Right renal cortex interstitium (tissue), 3 donors: ENCODE measurements at regions not wholly inside any gene's neighbourhood (a gene's known extent, or its start where the extent isn't known, plus 50 kb on each side); places are given as distances from the start of the nearest gene placed in this dataset.

Source experiments
- DNase-seq, 3 donors: peaks; one replicate each; pipeline ENCODE4 v3.0.0-alpha.2; 2013; ENCODE audit warnings: low read depth in 3 of 3, low spot score in 2 of 3

DNA sequence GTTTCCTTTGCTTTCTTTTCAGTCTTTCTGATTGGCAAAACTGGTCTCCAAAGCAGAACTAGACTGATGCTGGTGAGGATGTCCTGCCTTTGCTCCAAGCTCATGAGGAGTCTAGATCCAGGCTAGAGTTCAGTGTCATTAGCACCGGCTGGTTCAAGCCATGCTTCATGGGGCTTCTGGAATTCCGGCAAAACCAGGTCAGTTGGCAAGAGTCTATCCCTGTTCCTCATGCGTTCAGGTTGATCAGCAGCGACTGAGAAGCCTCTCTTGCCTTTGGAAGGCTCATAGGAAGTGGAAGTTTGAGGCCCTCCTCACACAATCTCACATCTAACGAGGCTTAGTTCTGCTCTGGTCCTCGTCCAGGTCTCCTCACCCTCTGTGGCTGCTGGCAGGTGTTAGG, 194.3 kb downstream of the HS3ST3A1 start:
- DNase-seq: no peak

DNA sequence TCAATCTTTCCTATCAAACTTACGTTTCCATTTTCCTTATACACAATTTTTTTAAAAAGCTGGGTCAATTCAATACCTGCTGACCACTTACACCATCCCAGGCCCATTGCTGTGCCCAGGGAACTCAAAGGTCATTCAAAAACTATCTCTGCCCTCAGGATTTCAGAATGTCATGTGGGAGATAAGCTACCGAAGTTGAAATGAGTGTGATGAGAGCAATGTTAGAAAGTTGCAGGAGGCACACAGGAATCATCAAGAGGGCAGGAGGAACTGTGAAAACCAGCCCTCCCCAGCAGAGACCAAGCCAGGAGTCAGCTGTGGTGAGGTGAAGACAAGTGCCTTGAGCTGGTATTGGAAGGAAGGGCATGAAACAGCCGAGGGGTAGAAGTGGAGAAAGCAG, 195.9 kb downstream of the HS3ST3A1 start:
- no peak for DNase-seq

DNA sequence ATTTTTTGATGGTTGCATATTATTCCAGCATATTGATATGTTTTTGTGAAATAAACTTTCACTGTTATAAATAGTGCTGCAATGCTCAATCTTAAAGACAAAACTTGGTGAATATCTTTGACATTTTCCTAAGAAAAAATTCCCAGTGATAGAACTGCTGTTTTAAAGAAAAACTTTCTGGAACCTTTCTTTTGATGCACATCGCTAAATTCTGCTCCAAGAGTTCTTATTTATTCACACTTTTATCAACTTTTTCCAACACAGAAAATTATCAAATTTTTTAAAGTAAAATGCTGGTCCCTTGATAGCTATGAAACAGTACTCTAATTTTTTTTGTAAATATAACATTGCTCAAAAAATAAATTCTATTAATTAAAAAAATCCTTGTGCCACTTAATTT, 196.6 kb downstream of the HS3ST3A1 start:
- no peak for DNase-seq

DNA sequence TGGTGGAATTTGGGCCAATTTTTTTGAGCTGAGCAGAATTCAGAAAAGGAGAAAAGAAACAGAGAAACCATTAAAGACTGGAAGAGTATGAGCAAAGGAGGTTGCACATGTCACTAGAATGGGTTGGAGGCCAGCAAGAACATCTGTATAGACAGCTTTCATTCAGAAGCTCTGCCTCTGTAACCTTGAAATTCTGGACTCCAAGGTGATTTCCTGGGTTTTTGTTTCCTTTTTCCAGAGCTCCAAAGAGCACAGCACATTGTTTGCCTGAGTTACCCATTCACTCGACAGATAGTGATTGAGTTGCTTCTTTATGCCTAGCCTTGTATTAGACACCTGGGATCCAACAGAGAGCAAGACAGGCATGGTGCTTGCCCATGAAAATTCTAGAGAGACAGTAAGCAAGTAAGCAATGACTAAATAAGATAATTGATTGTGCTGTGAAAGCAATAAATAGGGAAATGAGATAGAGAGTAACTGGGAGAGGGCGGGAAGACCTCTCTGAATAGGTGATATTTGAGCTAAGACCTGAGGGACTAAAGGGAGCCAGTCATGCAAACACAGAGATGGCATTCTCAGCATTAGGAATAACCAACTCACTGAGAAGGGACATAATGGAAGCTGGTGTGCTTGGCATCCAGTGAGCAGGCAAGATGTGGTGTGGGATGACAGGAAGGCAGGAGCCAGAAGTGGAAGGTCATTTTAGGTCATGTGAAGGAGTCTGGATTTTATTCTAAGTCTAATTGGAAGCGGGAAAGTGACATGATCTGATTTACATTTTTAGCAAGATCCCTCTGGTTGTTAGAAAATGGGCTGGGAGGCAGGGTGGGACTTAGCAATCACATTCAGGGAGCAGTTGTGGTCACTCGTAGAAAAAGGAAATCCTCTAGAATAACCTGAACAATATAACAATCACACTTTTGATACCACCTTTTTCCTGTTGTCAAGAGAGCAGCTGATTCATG, 197.5 kb downstream of the HS3ST3A1 start:
- no peak for DNase-seq

DNA sequence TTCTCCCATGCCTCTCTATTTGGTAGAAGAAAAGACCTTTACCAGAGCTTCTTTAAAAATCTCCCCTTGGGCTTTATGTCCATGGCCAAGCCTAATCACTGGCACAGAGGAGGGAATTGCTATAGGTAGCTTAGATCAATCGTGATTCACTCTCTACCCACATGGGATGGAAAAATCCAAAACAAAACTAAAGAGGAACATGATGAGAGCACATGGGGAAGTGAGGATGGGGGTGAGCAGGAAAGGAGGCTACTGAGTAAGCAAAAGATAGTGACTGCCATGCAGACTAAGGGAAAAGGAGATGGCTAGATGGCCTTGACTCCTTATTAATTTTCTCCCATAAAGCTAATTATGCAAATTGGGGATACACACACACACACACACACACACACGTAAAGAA, 201.2 kb downstream of the HS3ST3A1 start:
- DNase-seq: no peak

DNA sequence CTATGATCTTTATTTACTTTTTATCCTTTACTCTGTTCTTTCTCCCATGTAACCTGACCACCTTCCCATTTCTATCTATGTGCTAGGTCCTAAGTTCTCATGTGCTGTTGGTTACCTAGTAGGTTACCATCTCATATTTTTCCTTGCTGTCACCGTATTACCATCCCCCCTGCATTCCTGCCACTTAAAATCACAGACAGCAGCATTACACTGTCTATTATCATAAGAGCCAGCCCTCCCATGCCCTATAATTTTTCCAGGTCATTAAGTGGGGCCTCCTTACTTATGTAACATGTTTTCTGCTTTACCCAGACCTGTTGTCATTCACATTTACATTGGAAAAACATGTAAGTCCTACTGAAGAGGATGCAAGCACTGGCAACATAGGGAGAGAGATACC, 202.9 kb downstream of the HS3ST3A1 start:
- DNase-seq: no peak

DNA sequence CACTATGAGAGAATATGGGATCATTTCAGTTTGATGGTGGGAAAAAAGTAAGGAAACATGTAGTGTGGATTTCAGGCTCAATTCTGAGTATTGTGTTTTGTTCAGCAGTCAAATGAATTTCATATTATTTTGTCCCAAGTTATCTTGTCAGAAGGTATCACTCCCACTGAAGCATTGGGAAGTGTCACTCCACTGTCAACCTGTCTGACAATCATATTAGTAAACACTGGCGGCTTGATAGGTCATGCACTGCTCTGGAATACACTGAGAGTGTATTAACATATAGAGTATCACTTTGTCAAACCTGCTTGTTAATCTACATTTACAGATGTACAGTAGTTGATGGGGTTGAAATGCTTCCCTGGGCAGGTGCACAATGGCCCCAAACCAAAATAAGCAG, 203.6 kb downstream of the HS3ST3A1 start:
- no peak for DNase-seq

DNA sequence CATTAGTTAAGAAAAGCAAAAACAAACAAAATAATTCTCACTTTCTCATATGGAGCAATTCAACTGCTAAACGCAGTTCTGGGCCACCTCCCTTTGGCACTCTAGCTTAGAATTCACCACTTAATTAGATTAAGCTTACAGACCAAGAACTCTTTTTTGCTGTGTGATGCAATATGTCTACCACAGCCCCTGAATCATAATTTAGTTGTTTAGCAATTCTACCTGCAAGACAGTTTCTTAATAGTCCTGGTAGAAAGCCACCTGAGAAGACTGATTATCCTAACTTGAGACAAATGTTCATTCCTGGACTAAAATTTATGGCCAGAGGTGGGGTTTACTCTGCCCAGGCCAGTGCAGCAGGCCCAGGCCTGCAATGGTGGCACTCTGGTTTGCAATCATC, 205.9 kb downstream of the HS3ST3A1 start:
- DNase-seq: no peak

DNA sequence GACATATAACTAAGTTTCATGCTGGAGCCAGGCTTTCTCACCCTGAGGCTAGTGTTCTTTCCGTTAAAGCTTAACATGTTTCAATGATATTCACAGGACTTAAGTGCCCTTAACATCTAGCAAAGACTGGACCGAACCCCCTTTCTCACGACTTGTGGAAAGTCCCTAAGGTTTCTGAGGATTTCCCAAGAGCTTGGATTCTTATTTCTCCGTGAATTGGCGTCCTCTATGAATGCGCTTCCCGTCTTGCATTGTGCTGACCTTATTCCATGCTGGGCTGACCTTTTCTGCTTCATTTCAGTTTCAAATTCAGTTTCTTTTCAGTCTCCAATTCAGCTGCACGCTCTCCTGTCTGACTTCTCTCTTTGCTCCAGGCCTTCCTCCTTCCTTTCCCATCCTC, 206.4 kb downstream of the HS3ST3A1 start:
- no peak for DNase-seq

DNA sequence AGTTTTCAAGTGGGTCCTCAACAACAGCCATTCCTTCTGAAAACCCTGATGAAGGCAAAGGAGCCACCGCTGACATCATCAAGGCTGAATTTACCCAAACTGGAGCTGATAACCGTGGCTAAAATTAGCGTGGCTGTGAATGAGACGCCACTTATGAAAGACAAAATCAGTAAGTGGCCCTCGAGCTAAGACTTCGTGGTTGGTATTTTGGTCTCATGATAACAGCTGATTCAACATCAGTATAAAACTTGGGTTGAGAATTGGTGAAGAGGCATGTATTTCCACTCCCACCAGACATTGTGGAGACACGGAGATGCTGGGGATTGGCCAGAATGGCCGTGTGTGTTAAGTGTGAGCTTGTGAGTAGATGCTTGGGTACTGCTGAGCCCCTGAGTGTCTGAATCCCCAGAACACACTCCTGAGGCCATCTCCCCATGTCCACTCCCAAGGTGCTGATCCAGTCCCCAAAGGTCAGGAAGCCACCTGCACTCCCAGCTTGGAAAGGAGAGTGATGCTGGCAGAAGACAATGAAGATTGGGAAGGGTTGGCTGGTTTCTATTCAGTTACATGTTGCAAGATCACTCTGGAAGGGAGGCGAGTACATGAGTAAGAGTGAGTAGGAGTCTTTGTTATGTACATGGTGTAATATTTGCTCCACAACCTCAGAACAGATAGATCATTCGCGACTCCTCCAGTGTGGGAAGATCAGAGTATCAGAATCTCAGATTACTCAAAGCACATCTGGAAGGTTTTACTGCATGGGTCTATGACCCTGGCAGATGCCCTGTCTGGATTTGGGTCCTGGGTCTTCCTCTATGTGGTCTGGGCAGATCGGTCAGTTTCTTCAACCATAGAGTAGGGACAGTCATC, 207.7 kb downstream of the HS3ST3A1 start:
- no peak for DNase-seq

DNA sequence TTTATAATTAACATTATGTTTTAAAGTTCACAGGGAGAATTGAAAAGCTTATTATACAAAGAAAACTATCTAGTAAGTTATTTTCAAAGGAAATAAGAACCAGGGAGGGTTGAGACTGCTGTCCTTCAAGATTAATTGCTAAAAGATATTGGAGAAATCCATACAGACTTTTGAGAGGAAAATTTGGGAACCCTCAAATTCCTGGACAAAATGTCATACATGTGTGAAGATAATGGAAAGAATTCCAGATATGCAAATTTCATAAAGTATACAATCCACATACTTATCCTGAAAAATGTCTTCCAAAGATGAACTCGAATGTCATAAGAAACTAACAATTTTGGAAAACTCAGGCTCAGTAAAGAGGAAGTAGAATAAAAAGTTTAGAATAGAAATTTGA, 213.8 kb downstream of the HS3ST3A1 start:
- DNase-seq: no peak

DNA sequence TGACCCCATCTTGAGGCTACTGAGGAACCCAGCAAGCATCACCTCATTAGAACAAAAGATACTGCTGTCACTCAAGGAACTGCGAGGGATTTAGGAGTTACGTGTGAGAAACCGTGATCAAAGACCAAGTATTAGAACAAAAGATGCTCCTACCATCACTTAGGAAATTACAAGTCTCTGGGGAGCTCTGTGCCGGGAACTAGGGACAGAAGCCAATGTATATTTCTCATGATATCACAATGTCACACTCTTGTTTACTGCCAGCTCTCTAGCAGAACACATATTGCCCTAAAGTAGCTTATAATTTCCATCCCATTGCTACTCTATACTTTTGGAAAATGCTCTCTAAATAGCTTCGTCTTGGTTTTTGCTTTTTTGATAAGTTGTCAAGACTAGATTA, 214.5 kb downstream of the HS3ST3A1 start:
- no peak for DNase-seq

DNA sequence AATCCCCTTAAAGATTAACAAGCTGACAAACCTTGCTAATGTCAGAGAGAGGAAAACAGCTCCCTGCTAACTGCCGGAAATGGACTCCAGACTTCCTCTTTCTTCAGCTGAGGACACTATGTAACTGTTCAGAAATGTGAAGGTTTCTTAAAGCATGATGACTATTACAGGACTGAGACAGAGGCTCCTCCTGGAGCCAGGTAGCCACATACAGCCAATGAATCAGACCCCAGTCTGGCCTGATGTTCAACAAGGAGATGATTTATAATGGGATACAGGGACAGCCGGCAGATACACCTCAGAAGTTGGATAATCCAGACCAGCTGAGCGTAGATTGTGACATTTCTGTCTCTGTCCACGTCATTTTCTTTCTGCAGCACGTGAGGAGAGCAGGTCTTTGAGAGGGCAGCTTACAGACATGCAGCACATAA, 216.2 kb downstream of the HS3ST3A1 start:
- no peak for DNase-seq

DNA sequence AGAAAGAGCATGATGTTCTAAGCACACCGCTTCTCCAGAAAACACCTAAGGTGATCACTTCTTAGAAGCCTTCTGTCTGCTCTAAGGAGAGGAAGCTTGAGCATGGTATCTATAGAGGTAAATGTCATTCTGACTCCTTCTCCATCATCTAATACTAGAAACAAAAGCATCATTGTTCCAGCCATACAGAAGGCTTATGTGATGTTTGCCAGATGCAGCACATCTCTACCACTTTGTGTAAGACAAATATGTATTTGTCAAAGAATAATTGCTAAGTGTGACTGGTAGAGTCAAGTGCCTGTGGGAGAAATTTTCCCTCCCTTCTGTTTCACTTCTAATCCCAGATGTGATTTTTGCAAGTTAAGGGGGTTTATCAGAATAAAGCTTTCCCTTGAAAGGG, 217.1 kb downstream of the HS3ST3A1 start:
- no peak for DNase-seq

DNA sequence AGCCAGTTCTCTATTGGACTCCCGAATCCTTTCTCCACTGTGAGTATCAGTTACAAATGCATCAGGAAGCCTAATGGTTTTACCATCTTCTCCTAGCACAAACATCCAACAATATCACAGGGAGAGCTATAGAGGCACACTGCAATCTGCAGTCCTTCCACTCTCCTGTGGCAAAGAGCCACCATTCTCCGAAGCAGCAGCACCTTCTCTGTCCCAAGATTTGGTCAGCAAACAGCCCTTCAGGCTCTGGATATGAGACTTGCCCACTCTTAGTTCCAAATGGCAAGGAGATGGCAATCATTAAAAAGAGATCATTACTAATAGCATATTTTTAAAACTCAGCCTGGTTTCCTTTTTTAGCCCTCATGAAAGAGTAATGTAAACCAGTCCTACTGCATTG, 223.4 kb downstream of the HS3ST3A1 start:
- no peak for DNase-seq

DNA sequence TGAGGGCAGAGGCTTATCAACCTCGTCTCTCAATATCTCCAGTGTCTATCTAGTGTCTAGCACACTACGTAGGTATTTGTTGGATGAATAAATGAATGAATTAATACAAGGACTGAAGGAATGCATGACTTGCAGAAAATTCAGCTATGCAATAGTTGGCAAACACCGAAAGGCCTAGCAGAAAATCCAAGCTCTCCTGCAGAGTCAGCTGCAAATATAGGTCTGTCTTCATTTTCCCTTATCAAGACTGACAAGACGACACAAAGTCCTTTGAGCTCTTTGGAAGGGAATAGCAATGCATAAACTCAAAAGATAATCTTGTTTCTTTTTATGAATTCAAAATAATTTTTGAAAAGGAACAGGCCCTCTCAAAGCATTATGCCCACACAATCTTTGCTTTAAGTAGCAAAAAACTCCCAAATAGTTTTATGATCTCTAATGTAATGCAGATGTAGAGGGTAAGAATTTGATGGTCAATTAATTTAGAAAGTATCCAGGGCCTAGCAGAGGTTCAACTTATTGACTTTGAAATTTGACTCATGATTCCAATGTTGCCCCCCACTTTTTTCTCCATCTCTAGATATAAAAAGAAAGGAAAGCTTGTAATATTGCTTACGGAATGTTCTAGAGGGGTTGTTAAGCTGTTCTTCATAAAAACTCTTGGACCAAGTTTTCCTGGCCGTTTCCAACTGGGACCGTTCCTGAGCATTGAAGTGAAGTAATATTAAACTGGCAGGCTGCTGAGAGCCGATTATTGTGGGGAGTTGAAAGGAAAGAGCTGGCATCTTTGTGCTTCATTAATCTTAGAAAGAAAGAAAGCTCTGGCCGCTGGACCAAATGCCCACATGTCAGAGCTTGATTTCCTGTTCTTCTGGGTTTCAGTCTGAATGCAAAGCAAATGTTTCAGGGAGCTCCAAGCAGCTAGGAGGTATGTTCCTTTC, 227.3 kb downstream of the HS3ST3A1 start:
- no peak for DNase-seq

DNA sequence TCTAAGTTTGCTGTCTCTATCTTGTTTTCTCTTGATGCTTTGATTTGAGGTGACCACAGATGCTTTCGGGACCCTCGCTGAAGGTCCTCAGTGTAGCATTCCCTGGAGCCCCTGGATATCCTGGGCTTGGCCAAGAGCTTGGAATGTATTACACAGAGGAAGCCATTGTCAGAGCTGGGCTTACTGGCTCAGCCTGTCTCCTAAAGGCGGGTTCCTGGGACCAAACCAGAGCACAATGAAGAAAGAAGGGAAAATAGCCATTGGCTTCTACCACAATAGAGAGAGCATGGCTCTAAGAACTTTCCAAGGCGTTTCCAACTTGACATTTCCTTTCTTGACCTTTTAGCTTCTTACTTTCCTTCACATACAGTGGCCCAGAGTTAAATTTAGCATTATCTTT, 229.3 kb downstream of the HS3ST3A1 start:
- no peak for DNase-seq

DNA sequence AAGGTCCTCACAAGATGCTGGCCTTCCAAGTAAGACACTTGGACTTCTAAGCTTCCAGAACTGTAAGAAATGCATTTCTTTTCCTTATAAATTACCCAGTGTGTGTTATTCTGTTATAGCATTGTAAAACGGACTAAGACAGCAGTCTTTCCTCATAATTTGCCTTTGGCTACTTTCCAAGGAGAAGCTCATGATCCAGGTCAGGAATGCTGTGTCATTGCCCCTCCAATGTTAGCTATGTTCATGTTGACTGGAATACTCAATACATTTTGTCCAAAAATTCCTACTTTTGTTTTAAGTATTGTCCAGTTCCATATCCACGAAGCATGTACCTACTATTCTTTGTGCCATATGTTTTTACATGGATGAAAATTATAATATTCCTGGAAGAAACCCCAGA, 234.6 kb downstream of the HS3ST3A1 start:
- DNase-seq: no peak

DNA sequence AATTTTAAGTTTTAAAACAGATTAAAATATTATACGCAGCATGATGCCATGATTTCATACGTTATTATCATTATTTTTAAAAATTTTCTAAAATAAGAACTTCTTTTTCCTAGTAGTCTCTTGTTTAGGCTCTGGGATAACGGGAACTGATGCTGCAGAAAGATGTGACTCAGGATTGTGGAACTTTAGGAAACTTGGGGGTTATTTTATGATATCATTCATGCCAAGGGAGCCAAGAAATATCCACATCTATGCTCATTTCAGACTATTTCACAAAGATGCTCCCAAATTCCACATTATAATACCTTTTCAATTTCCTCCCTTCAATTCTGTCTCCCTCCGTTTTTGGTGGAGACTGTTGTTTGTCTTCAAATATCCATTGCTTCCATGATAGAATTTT, 236.4 kb downstream of the HS3ST3A1 start:
- no peak for DNase-seq

DNA sequence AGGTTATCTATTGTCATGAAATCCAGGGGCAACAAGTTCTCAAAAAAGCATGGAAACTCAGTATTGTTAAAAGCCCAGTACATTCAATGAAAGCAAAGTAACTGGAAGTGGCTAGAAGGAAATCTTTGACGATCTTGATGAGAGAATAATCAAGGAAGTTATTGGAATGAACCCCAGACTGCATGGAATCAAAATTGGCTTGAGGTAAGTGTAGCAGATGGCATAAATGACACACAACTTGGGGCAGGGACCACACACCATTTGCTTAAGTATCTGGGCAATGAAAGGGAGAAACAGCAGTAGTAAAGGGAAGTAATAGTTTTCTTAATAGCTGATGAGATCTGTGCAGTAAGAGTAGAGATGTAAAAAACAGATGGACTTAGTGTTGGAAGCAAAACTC, 238.0 kb downstream of the HS3ST3A1 start:
- no peak for DNase-seq
